GM12874 (cell line): ENCODE measurements at regions not wholly inside any gene's neighbourhood (a gene's known extent, or its start where the extent isn't known, plus 50 kb on each side); places are given as distances from the start of the nearest gene placed in this dataset.

Experiments
- TF ChIP-seq, protein P1 (sequence below): IDR thresholded peaks from 2 replicates; pipeline ENCODE4 v1.5.1; 2011; ENCODE audit warnings: low read depth, mild to moderate bottlenecking, control low read depth, low read length, moderate library complexity; ENCODE audit not compliant: insufficient read depth

DNA sequence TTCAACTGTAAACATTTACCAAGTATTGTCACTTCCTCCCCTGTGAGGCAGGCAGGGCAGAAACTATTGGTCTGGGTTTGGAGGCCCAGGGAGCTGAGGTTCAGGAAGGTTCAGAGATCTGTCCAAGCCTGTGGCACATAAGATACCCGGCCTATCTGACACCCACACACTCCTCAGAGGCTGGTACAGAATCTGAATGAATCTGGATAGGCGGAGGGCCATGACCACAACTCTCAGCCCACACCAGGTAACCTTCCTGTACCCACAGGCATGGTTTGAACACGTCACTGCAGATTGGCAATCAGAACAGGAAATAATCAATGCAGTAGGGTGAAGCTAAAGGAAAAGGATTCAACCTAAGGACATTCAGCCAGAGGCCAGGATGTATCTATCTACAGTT is 92.8 kb upstream of the TMCC3 start:
- TF ChIP-seq, protein P1, sequence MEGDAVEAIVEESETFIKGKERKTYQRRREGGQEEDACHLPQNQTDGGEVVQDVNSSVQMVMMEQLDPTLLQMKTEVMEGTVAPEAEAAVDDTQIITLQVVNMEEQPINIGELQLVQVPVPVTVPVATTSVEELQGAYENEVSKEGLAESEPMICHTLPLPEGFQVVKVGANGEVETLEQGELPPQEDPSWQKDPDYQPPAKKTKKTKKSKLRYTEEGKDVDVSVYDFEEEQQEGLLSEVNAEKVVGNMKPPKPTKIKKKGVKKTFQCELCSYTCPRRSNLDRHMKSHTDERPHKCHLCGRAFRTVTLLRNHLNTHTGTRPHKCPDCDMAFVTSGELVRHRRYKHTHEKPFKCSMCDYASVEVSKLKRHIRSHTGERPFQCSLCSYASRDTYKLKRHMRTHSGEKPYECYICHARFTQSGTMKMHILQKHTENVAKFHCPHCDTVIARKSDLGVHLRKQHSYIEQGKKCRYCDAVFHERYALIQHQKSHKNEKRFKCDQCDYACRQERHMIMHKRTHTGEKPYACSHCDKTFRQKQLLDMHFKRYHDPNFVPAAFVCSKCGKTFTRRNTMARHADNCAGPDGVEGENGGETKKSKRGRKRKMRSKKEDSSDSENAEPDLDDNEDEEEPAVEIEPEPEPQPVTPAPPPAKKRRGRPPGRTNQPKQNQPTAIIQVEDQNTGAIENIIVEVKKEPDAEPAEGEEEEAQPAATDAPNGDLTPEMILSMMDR: no peak

DNA sequence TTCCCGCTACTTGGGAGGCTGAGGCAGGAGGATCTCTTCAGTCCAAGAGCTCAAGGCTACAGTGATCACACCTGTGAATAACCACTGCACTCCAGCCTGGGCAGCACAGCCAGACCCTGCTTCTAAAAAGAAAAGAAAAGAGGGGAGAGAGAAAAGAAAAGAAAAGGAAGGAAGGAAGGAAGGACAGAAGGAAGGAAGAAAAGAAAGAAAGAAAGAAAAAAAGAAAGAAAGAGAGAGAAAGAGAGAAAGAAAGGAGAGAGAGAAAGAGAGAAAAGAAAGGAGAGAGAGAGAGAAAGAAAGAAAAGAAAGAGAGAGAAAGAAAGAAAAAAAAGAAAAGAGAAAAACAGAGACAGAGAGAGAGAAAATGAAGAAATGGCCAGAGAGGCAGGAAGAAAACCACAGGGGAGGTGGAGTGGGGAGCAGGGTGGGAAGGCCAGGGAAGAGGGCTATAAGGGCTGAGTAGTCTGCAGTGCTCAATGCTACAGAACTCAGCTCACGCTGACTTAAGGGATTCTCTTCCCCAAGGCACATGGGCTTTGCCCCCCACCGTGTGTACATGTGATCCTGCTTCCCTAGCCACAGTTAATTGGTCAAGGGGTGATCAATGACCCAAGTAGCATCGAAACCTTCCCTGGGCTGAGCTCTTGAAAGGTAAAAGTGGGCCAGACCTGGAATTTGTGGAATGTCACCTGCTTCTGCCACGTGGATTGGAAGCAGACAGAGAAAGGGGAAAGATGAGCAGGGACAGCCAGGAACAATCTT is 90.4 kb upstream of the TMCC3 start:
- TF ChIP-seq, protein P1: no peak

DNA sequence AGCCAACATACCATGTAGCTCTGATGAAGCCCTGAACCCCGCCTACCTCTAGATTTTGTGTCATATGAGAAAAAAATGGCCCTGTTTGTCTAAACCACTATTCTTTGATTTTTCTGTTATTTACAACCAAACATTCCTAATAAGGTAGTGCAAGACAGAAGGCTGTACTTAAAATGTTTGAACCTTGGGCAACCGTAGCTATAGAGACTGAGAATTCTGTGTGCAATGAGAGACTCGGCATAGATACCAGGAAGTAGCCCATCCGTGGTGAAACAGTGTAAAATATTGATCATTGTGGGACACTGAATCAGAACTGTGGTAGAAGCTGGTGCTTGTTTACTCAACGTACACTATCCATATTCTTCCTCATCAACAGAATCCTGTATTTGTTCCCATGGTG is 86.5 kb upstream of the TMCC3 start:
- TF ChIP-seq, protein P1: no peak

DNA sequence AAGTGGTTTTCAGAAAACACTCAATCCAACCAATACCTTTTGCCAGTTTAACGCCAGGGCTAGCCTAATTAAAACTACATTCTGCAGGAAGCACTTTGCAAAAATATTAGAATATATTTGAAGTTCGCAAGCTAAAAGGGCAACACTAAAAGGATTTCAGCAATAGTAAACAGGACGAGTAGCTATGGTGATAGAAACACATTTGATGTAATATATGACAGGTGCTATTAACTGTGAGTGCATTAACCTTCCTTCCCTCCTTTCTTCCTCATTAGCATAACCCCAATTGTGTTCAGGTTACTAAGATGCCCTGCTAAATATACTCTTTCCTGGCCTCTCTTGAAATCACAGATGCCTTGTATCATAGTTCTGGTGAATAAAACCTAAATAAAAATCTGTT is 85.6 kb upstream of the TMCC3 start:
- TF ChIP-seq, protein P1: no peak

DNA sequence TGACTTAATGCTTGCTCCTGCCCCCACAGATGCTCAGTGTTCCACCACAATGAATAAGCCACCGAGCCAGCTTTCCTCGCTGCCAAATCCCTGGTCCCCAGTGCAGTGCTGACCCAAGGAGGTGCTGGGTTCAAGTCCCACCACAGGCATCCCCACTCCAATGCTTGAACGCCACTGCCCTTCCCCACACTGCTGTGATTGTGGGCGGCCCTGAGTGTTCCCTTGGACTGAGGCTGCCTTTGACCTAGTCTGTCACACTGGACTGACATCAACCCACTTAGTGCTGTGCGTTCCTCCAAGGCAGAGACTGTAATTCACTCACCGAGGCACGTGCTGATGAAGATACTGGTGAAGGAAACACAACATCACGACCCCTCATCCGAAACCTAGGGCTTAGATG is 83.4 kb upstream of the TMCC3 start:
- TF ChIP-seq, protein P1: no peak

DNA sequence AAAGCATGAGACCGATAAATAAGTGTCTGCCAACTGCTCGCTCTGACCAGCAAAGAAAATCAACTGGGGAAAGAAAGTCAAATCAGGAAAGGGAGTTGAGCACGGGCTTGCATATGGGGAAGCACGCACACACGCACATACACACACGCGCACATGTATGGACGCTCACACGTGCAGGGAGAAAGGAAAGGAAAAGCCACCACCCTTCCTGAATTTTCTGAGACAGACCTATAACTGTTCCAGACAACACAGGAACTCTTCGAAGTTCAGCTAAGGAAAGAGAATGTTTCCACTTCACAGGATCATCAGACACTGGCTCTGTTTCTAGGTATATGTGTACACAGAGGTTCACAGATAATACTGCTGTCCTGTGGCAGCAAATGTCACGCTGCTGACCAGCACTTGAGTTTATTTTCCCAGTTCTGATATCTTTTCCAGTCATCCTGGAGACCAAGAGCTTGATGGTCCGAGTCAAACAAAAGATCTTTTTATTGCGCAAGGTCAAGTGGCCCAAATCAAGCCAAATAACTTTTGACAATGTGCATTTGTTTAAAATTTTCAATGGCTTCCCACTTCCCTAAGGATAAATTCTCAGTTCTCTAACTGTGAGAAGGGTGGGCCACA is 82.1 kb upstream of the TMCC3 start:
- TF ChIP-seq, protein P1: no peak

DNA sequence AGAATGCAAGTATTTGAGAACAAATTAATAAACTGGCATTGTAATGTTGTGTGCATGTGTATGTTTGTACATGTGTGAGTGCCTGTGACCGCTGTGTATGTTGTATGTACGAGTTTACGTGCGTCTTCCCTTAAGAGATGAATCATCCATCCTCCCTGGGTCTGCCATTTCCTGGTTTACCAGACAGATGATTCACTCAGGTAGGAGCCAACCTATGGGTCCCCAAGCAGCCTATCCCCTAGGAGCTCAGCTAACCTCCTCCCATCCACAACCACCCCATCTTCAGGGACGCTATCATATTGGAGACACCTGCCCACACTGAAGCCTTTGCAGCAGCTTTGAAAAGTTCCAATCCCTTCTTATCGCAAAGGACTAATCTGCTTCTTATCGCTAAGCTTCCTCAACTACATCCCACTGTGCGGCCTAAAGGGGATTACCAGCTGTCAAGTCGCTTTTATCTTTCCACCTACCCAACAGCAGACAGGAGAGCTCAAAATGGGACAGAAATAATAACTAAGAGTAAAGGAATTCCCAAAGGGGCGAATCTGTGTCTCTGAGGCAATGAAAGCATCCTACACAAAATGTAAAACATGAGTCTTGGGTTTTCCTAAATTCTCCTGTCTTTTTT is 81.5 kb upstream of the TMCC3 start:
- TF ChIP-seq, protein P1: no peak
